K562 (cell line): ENCODE measurements at regions not wholly inside any gene's neighbourhood (a gene's known extent, or its start where the extent isn't known, plus 50 kb on each side); places are given as distances from the start of the nearest gene placed in this dataset.

ENCODE experiments used
- ATAC-seq: fragments of 200-7000 bp; cut with Tn5 transposase; 3 replicates; pipeline ENCODE4 v1.9.1; 2020; ENCODE audit warnings: moderate library complexity
- BruUV-seq: library from RNA; stranded (reverse); fragments of 400-500 nt; replicated peaks from 2 replicates; lab custom pipeline; 2021; lab: Mats Ljungman, UMichigan
- CTCF ChIA-PET: fragments of 300-600 bp; formaldehyde crosslinking; extraction: SDS; loops from one replicate; lab custom pipeline; 2021; ENCODE audit warnings: low intra/inter-chr PET ratio; lab: Yijun Ruan, JAX
- POLR2A ChIA-PET: fragments of 300-600, 350-650 bp; sonication (Branson Sonifier 250); formaldehyde crosslinking; extraction: SDS; loops from one replicate; lab custom pipeline; 2021; ENCODE audit warnings: antibody characterized with exemption, inconsistent platforms; lab: Yijun Ruan, JAX
- DNase-seq, 4 experiments: peaks; one replicate each; pipeline versions ENCODE4 v3.0.0 to v3.0.0-alpha.2; 2011 to 2018; ENCODE audit warnings: low spot score in 3 of 4, mixed read lengths in 3 of 4; ENCODE audit errors: extremely low read depth in 1 of 4
- FAIRE-seq: peaks from 2 replicates; lab custom pipeline; 2011; peaks lifted over from hg19 to GRCh38; lab: Jason Lieb, UNC
- H2AFZ ChIP-seq: 2 replicates; pipeline ENCODE4 v1.6.0; 2011; ENCODE audit warnings: low read depth, low read length, control low read depth, inconsistent platforms
- H3K27ac ChIP-seq: fragments of 200-600 bp; 3 replicates; pipeline ENCODE4 v1.8.0; 2011; ENCODE audit warnings: low read depth, mild to moderate bottlenecking, control low read depth, inconsistent platforms, low read length, moderate library complexity, mixed read lengths; ENCODE audit errors: extremely low read depth
- H3K27me3 ChIP-seq, 2 experiments: fragments of 300-600 bp in 1 of 2; 2 replicates in 1 of 2; 3 replicates in 1 of 2; pipeline versions ENCODE4 v1.6.0 to v1.8.0; 2011; ENCODE audit warnings: inconsistent platforms in 2 of 2, low read length in 2 of 2, mild to moderate bottlenecking in 1 of 2, mixed read lengths in 1 of 2, moderate library complexity in 1 of 2; ENCODE audit not compliant: control insufficient read depth in 2 of 2, insufficient read depth in 2 of 2
- H3K36me3 ChIP-seq: fragments of 300-600 bp; 3 replicates; pipeline ENCODE4 v1.8.0; 2011; ENCODE audit warnings: mild to moderate bottlenecking, low read length, inconsistent platforms; ENCODE audit not compliant: control insufficient read depth, insufficient read depth
- H3K4me1 ChIP-seq, 2 experiments: fragments of 200-600 bp in 1 of 2; replicated peaks in 1 of 2; 2 replicates in 1 of 2; 3 replicates in 1 of 2; pipeline versions ENCODE4 v1.5.1 to v1.8.0; 2011; ENCODE audit warnings: inconsistent platforms in 2 of 2, low read length in 2 of 2, mild to moderate bottlenecking in 1 of 2, mixed read lengths in 1 of 2, moderate library complexity in 1 of 2; ENCODE audit not compliant: control insufficient read depth in 2 of 2, insufficient read depth in 2 of 2
- H3K4me2 ChIP-seq: 2 replicates; pipeline ENCODE4 v1.6.1; 2011; ENCODE audit warnings: low read length, control low read depth, inconsistent platforms, mixed read lengths; ENCODE audit not compliant: insufficient read depth
- H3K4me3 ChIP-seq: fragments of 200-600 bp; sonication (generic), shearing (Covaris generic); 2 replicates; pipeline ENCODE4 v1.5.1; 2016; ENCODE audit warnings: control low read depth, inconsistent platforms
- H3K79me2 ChIP-seq: fragments of 200-600 bp; 3 replicates; pipeline ENCODE4 v1.8.0; 2011; ENCODE audit warnings: low read length, inconsistent platforms; ENCODE audit not compliant: control insufficient read depth, insufficient read depth
- H3K9ac ChIP-seq, 2 experiments: 2 replicates each; pipeline versions ENCODE4 v1.6.0 to v1.6.1; 2011; ENCODE audit warnings: low read depth in 2 of 2, low read length in 2 of 2, control low read depth in 1 of 2, inconsistent platforms in 1 of 2, mild to moderate bottlenecking in 1 of 2, mixed read lengths in 1 of 2; ENCODE audit not compliant: insufficient read depth in 1 of 2
- H3K9me1 ChIP-seq: one replicate; pipeline ENCODE4 v1.6.0; 2011; ENCODE audit warnings: inconsistent platforms, mild to moderate bottlenecking, low read length, moderate library complexity; ENCODE audit not compliant: control insufficient read depth, insufficient read depth
- H3K9me3 ChIP-seq: replicated peaks from 2 replicates; pipeline ENCODE4 v1.5.1; 2011; ENCODE audit warnings: low read depth, low read length, inconsistent platforms; ENCODE audit not compliant: control insufficient read depth, insufficient read depth
- H4K20me1 ChIP-seq: replicated peaks from 2 replicates; pipeline ENCODE4 v1.6.1; 2011; ENCODE audit warnings: low read length, inconsistent platforms, mixed read lengths; ENCODE audit not compliant: control insufficient read depth, insufficient read depth
- KHSRP ChIP-seq: fragments of 450-650 bp; IDR thresholded peaks from 2 replicates; pipeline ENCODE4 v1.6.1; 2017
- KLF1 ChIP-seq: fragments of 450-650 bp; IDR thresholded peaks from 2 replicates; pipeline ENCODE4 v1.6.1; 2016; ENCODE audit warnings: missing genetic modification characterization, missing compliant biosample characterization
- MECOM ChIP-seq: fragments of 250-450 bp; sonication (Bioruptor Pico); IDR thresholded peaks from 2 replicates; pipeline ENCODE4 v1.8.0; 2022; ENCODE audit warnings: inconsistent platforms
- MEIS2 ChIP-seq: fragments of 450-650 bp; IDR thresholded peaks from 2 replicates; pipeline ENCODE4 v1.6.1; 2014; ENCODE audit warnings: mild to moderate bottlenecking; ENCODE audit not compliant: partially characterized antibody
- POU5F1 ChIP-seq: fragments of 150-350 bp; IDR thresholded peaks from 2 replicates; pipeline ENCODE4 v1.6.1; 2014; ENCODE audit warnings: borderline replicate concordance, low read length, low read depth, mild to moderate bottlenecking; ENCODE audit not compliant: partially characterized antibody
- SMARCA5 ChIP-seq: fragments of 450-650 bp; IDR thresholded peaks from 2 replicates; pipeline ENCODE4 v1.6.1; 2016
- SMARCB1 ChIP-seq: IDR thresholded peaks from 2 replicates; pipeline ENCODE4 v1.6.1; 2011; ENCODE audit warnings: improper control_type of control experiment, low read depth; ENCODE audit not compliant: insufficient read length
- TCF7L2 ChIP-seq: fragments of 150-350 bp; IDR thresholded peaks from 2 replicates; pipeline ENCODE4 v1.6.1; 2016; ENCODE audit warnings: low read depth, mild to moderate bottlenecking, low read length, moderate library complexity
- ZBTB17 ChIP-seq: fragments of 450-650 bp; formaldehyde crosslinking; IDR thresholded peaks from 2 replicates; pipeline ENCODE4 v1.4.0; 2020; ENCODE audit warnings: mild to moderate bottlenecking
- ZBTB2 ChIP-seq: fragments of 450-650 bp; IDR thresholded peaks from 2 replicates; pipeline ENCODE4 v1.6.1; 2016; ENCODE audit warnings: antibody characterized with exemption
- ZBTB34 ChIP-seq: fragments of 250-450 bp; sonication (Bioruptor Pico); IDR thresholded peaks from 2 replicates; pipeline ENCODE4 v1.8.0; 2021; ENCODE audit warnings: mild to moderate bottlenecking, moderate library complexity
- WGBS: fragments of 100-300 bp; shearing (Covaris generic); methylation state at CpG from one replicate; pipeline ENCODE4 v1.1.6; 2016; ENCODE audit warnings: low coverage, mixed read lengths; ENCODE audit not compliant: insufficient coverage; ENCODE audit errors: missing lambda C conversion rate; 5-methylcytosine and 5-hydroxymethylcytosine counted together
- in situ Hi-C: fragments of 300-500 bp; cut with MboI; formaldehyde crosslinking; loops from 4 replicates; pipeline ENCODE4 v1.15.0; 2018; ENCODE audit warnings: inconsistent platforms, mixed read lengths
- intact Hi-C: fragments of 100-400 bp; cut with micrococcal nuclease; formaldehyde crosslinking; loops from 2 replicates; pipeline ENCODE4 v1.14.2; 2022
- TF ChIP-seq, protein P1 (sequence below): sonication (generic); formaldehyde crosslinking; IDR thresholded peaks from 2 replicates; pipeline ENCODE4 v1.8.0; 2022; ENCODE audit warnings: mild to moderate bottlenecking, missing genetic modification reagents
- TF ChIP-seq, protein P2 (sequence below): fragments of 250-450 bp; sonication (Bioruptor Pico); IDR thresholded peaks from 2 replicates; pipeline ENCODE4 v1.5.0; 2021

- in situ Hi-C loops (no loop called here), intact Hi-C loops (no loop called here)
- CTCF ChIA-PET: no interaction called here
- no peaks in the 10 kb centered on the region for H3K9me1 ChIP-seq
- no peaks in the 10 kb centered on the region for H3K4me1 ChIP-seq
- FAIRE-seq (no peak), DNase-seq (no peak), ATAC-seq (no peak)
- TF ChIP-seq ZBTB2: no peak
- no peak overlapping the region for H3K4me3 ChIP-seq
- H4K20me1 ChIP-seq: no peaks in the 10 kb centered on the region
- H3K9me3 ChIP-seq: no peaks in the 10 kb centered on the region
- POLR2A ChIA-PET: no interaction called here
- no peaks in the 10 kb centered on the region for H3K27me3 ChIP-seq
- no peaks in the 10 kb centered on the region for H3K79me2 ChIP-seq
- H2AFZ ChIP-seq: no peak overlapping the region
- H3K36me3 ChIP-seq: no peaks in the 10 kb centered on the region
- BruUV-seq: no TSS peak
- no peak overlapping the region for H3K4me2 ChIP-seq
- WGBS: 0% methylated on average over 1 of the region's 1 CpG
- no peak overlapping the region for H3K9ac ChIP-seq
- no peak overlapping the region for H3K27ac ChIP-seq
Observed at GRCh38 chrX:149205937-149206336, 299.2 kb downstream of the IDS start.

- Histone ChIP-seq H3K4me3 (no peak overlapping the region), H3K4me2 (no peak overlapping the region), H3K27ac (no peak overlapping the region), H3K79me2 (no peaks in the 10 kb centered on the region), H3K4me1 (no peaks in the 10 kb centered on the region), H3K9ac (no peak overlapping the region), H3K9me3 (no peaks in the 10 kb centered on the region), H3K9me1 (no peaks in the 10 kb centered on the region), H3K36me3 (no peaks in the 10 kb centered on the region), H2AFZ (no peak overlapping the region), H4K20me1 (no peaks in the 10 kb centered on the region), H3K27me3 (no peaks in the 10 kb centered on the region)
- CTCF ChIA-PET: no interaction called here
- no TSS peak for BruUV-seq
- POLR2A ChIA-PET: no interaction called here
- FAIRE-seq (no peak), DNase-seq (no peak), ATAC-seq (no peak)
- in situ Hi-C loops: no loop called here
- TF ChIP-seq MECOM (CRISPR knock-in tag) (no peak), SMARCB1 (no peak), TCF7L2 (no peak), SMARCA5 (no peak), ZBTB34 (no peak), MEIS2 (no peak), POU5F1 (no peak), KHSRP (no peak), KLF1 (tag) (no peak), ZBTB17 (CRISPR knock-in tag) (no peak)
- TF ChIP-seq, protein P1, sequence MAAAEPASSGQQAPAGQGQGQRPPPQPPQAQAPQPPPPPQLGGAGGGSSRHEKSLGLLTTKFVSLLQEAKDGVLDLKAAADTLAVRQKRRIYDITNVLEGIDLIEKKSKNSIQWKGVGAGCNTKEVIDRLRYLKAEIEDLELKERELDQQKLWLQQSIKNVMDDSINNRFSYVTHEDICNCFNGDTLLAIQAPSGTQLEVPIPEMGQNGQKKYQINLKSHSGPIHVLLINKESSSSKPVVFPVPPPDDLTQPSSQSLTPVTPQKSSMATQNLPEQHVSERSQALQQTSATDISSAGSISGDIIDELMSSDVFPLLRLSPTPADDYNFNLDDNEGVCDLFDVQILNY (CRISPR knock-in tag): no peak
- TF ChIP-seq, protein P2, sequence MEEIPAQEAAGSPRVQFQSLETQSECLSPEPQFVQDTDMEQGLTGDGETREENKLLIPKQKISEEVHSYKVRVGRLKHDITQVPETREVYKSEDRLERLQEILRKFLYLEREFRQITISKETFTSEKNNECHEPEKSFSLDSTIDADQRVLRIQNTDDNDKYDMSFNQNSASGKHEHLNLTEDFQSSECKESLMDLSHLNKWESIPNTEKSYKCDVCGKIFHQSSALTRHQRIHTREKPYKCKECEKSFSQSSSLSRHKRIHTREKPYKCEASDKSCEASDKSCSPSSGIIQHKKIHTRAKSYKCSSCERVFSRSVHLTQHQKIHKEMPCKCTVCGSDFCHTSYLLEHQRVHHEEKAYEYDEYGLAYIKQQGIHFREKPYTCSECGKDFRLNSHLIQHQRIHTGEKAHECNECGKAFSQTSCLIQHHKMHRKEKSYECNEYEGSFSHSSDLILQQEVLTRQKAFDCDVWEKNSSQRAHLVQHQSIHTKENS: no peak
- intact Hi-C loops: no loop called here
- WGBS: 6% methylated on average over 3 of the region's 3 CpGs
Observed at GRCh38 chrX:149205081-149205480, 300.0 kb downstream of the IDS start.
